K562 (cell line): ENCODE measurements at regions not wholly inside any gene's neighbourhood (a gene's known extent, or its start where the extent isn't known, plus 50 kb on each side); places are given as distances from the start of the nearest gene placed in this dataset.

ENCODE experiments used
- ATAC-seq: fragments of 200-7000 bp; cut with Tn5 transposase; 3 replicates; pipeline ENCODE4 v1.9.1; 2020; ENCODE audit warnings: moderate library complexity
- BruUV-seq: library from RNA; stranded (reverse); fragments of 400-500 nt; replicated peaks from 2 replicates; lab custom pipeline; 2021; lab: Mats Ljungman, UMichigan
- CTCF ChIA-PET: fragments of 300-600 bp; formaldehyde crosslinking; extraction: SDS; loops from one replicate; lab custom pipeline; 2021; ENCODE audit warnings: low intra/inter-chr PET ratio; lab: Yijun Ruan, JAX
- POLR2A ChIA-PET: fragments of 300-600, 350-650 bp; sonication (Branson Sonifier 250); formaldehyde crosslinking; extraction: SDS; loops from one replicate; lab custom pipeline; 2021; ENCODE audit warnings: antibody characterized with exemption, inconsistent platforms; lab: Yijun Ruan, JAX
- DNase-seq, 4 experiments: peaks; one replicate each; pipeline versions ENCODE4 v3.0.0 to v3.0.0-alpha.2; 2011 to 2018; ENCODE audit warnings: low spot score in 3 of 4, mixed read lengths in 3 of 4; ENCODE audit errors: extremely low read depth in 1 of 4
- FAIRE-seq: peaks from 2 replicates; lab custom pipeline; 2011; peaks lifted over from hg19 to GRCh38; lab: Jason Lieb, UNC
- H2AFZ ChIP-seq: 2 replicates; pipeline ENCODE4 v1.6.0; 2011; ENCODE audit warnings: low read depth, low read length, control low read depth, inconsistent platforms
- H3K27ac ChIP-seq: fragments of 200-600 bp; 3 replicates; pipeline ENCODE4 v1.8.0; 2011; ENCODE audit warnings: low read depth, mild to moderate bottlenecking, control low read depth, inconsistent platforms, low read length, moderate library complexity, mixed read lengths; ENCODE audit errors: extremely low read depth
- H3K27me3 ChIP-seq, 2 experiments: fragments of 300-600 bp in 1 of 2; 2 replicates in 1 of 2; 3 replicates in 1 of 2; pipeline versions ENCODE4 v1.6.0 to v1.8.0; 2011; ENCODE audit warnings: inconsistent platforms in 2 of 2, low read length in 2 of 2, mild to moderate bottlenecking in 1 of 2, mixed read lengths in 1 of 2, moderate library complexity in 1 of 2; ENCODE audit not compliant: control insufficient read depth in 2 of 2, insufficient read depth in 2 of 2
- H3K36me3 ChIP-seq: fragments of 300-600 bp; 3 replicates; pipeline ENCODE4 v1.8.0; 2011; ENCODE audit warnings: mild to moderate bottlenecking, low read length, inconsistent platforms; ENCODE audit not compliant: control insufficient read depth, insufficient read depth
- H3K4me1 ChIP-seq, 2 experiments: fragments of 200-600 bp in 1 of 2; replicated peaks in 1 of 2; 2 replicates in 1 of 2; 3 replicates in 1 of 2; pipeline versions ENCODE4 v1.5.1 to v1.8.0; 2011; ENCODE audit warnings: inconsistent platforms in 2 of 2, low read length in 2 of 2, mild to moderate bottlenecking in 1 of 2, mixed read lengths in 1 of 2, moderate library complexity in 1 of 2; ENCODE audit not compliant: control insufficient read depth in 2 of 2, insufficient read depth in 2 of 2
- H3K4me2 ChIP-seq: 2 replicates; pipeline ENCODE4 v1.6.1; 2011; ENCODE audit warnings: low read length, control low read depth, inconsistent platforms, mixed read lengths; ENCODE audit not compliant: insufficient read depth
- H3K4me3 ChIP-seq: fragments of 200-600 bp; sonication (generic), shearing (Covaris generic); 2 replicates; pipeline ENCODE4 v1.5.1; 2016; ENCODE audit warnings: control low read depth, inconsistent platforms
- H3K79me2 ChIP-seq: fragments of 200-600 bp; 3 replicates; pipeline ENCODE4 v1.8.0; 2011; ENCODE audit warnings: low read length, inconsistent platforms; ENCODE audit not compliant: control insufficient read depth, insufficient read depth
- H3K9ac ChIP-seq, 2 experiments: 2 replicates each; pipeline versions ENCODE4 v1.6.0 to v1.6.1; 2011; ENCODE audit warnings: low read depth in 2 of 2, low read length in 2 of 2, control low read depth in 1 of 2, inconsistent platforms in 1 of 2, mild to moderate bottlenecking in 1 of 2, mixed read lengths in 1 of 2; ENCODE audit not compliant: insufficient read depth in 1 of 2
- H3K9me1 ChIP-seq: one replicate; pipeline ENCODE4 v1.6.0; 2011; ENCODE audit warnings: inconsistent platforms, mild to moderate bottlenecking, low read length, moderate library complexity; ENCODE audit not compliant: control insufficient read depth, insufficient read depth
- H3K9me3 ChIP-seq: replicated peaks from 2 replicates; pipeline ENCODE4 v1.5.1; 2011; ENCODE audit warnings: low read depth, low read length, inconsistent platforms; ENCODE audit not compliant: control insufficient read depth, insufficient read depth
- H4K20me1 ChIP-seq: replicated peaks from 2 replicates; pipeline ENCODE4 v1.6.1; 2011; ENCODE audit warnings: low read length, inconsistent platforms, mixed read lengths; ENCODE audit not compliant: control insufficient read depth, insufficient read depth
- CTBP1 ChIP-seq: fragments of 450-650 bp; IDR thresholded peaks from 2 replicates; pipeline ENCODE4 v1.6.1; 2016; ENCODE audit warnings: borderline replicate concordance
- DACH1 ChIP-seq: fragments of 450-650 bp; IDR thresholded peaks from 2 replicates; pipeline ENCODE4 v1.6.1; 2018; ENCODE audit not compliant: partially characterized antibody
- E2F3 ChIP-seq: fragments of 250-450 bp; sonication (Bioruptor Pico); IDR thresholded peaks from 2 replicates; pipeline ENCODE4 v1.4.0; 2020; ENCODE audit warnings: mild to moderate bottlenecking
- EP300 ChIP-seq: IDR thresholded peaks from 2 replicates; pipeline ENCODE4 v1.6.1; 2012; ENCODE audit warnings: low read length, improper control_type of control experiment
- IFI16 ChIP-seq: fragments of 250-450 bp; sonication (Bioruptor Pico); IDR thresholded peaks from 2 replicates; pipeline ENCODE4 v2.1.2; 2022; ENCODE audit warnings: mild to moderate bottlenecking, inconsistent platforms
- MEIS2 ChIP-seq: fragments of 450-650 bp; IDR thresholded peaks from 2 replicates; pipeline ENCODE4 v1.6.1; 2014; ENCODE audit warnings: mild to moderate bottlenecking; ENCODE audit not compliant: partially characterized antibody
- MXI1 ChIP-seq: IDR thresholded peaks from 2 replicates; pipeline ENCODE4 v1.6.1; 2011; ENCODE audit warnings: low read depth, mild to moderate bottlenecking, improper control_type of control experiment, low read length
- NR2F6 ChIP-seq: fragments of 450-650 bp; formaldehyde crosslinking; IDR thresholded peaks from 2 replicates; pipeline ENCODE4 v1.4.0; 2020; ENCODE audit warnings: mild to moderate bottlenecking
- TRIM28 ChIP-seq: fragments of 450-650 bp; IDR thresholded peaks from 2 replicates; pipeline ENCODE4 v1.6.1; 2017
- YY1 ChIP-seq, 3 experiments: IDR thresholded peaks; 2 replicates each; pipeline ENCODE4 v1.6.1; 2011; ENCODE audit warnings: low read length in 2 of 3, mild to moderate bottlenecking in 2 of 3, moderate library complexity in 2 of 3, borderline replicate concordance in 1 of 3, control low read depth in 1 of 3, low read depth in 1 of 3; ENCODE audit not compliant: insufficient read depth in 3 of 3, insufficient replicate concordance in 2 of 3, control insufficient read depth in 1 of 3, insufficient read length in 1 of 3; ENCODE audit errors: extremely low read depth in 1 of 3
- ZSCAN32 ChIP-seq: fragments of 450-650 bp; formaldehyde crosslinking; IDR thresholded peaks from 2 replicates; pipeline ENCODE4 v1.4.0; 2020; ENCODE audit warnings: mild to moderate bottlenecking, moderate library complexity
- WGBS: fragments of 100-300 bp; shearing (Covaris generic); methylation state at CpG from one replicate; pipeline ENCODE4 v1.1.6; 2016; ENCODE audit warnings: low coverage, mixed read lengths; ENCODE audit not compliant: insufficient coverage; ENCODE audit errors: missing lambda C conversion rate; 5-methylcytosine and 5-hydroxymethylcytosine counted together
- in situ Hi-C: fragments of 300-500 bp; cut with MboI; formaldehyde crosslinking; loops from 4 replicates; pipeline ENCODE4 v1.15.0; 2018; ENCODE audit warnings: inconsistent platforms, mixed read lengths
- intact Hi-C: fragments of 100-400 bp; cut with micrococcal nuclease; formaldehyde crosslinking; loops from 2 replicates; pipeline ENCODE4 v1.14.2; 2022
- TF ChIP-seq, protein P1 (sequence below): sonication (generic); formaldehyde crosslinking; IDR thresholded peaks from 2 replicates; pipeline ENCODE4 v1.9.0; 2022; ENCODE audit warnings: mild to moderate bottlenecking, missing genetic modification reagents
- TF ChIP-seq, protein P2 (sequence below): fragments of 250-450 bp; sonication (Bioruptor Pico); IDR thresholded peaks from 2 replicates; pipeline ENCODE4 v1.4.0; 2020
- TF ChIP-seq, protein P3 (sequence below): fragments of 200-400 bp; formaldehyde crosslinking; IDR thresholded peaks from 2 replicates; pipeline ENCODE4 v1.6.1; 2017; ENCODE audit warnings: mild to moderate bottlenecking, low read depth, low read length, moderate library complexity
- TF ChIP-seq, protein P4 (sequence below), 2 experiments: fragments of 450-650 bp; conservative IDR thresholded peaks; 2 replicates each; pipeline ENCODE4 v1.6.1; 2017; ENCODE audit warnings: mild to moderate bottlenecking in 2 of 2, moderate library complexity in 2 of 2
- TF ChIP-seq, protein P5 (sequence below): fragments of 250-450 bp; sonication (Bioruptor Pico); IDR thresholded peaks from 2 replicates; pipeline ENCODE4 v1.6.1; 2021; ENCODE audit warnings: mild to moderate bottlenecking

DNA sequence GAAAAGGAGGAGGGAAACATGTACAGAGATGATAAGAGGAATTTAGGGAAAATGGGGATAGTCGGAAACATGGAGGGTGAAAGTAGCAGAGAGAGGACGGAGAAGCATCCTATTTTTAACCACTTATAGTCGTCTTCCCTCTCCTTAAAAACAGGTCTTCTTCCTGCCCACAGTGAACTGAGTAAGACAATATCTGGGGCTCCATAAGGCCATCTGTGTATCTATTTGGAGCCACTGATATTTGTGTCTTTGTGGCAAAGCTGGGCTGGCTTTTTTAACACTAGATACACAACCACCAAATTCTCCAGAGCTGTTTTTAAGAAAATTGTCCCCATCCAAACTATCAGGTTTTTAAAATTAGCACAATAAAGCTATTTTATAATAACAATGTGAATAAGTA is 109.5 kb upstream of the RAP1B start:
- FAIRE-seq, result no peak
- CTCF ChIA-PET, result no interaction called here
- no TSS peak for BruUV-seq

More for the DNA sequence above, 109.5 kb upstream of the RAP1B start:
- POLR2A ChIA-PET, result interaction anchor here (0.5 to 0.7 kb wide), 2 partner anchors 16 to 773 kb away, joined by 3 read pairs; no protein-coding TSS in a partner anchor
- Histone ChIP-seq H3K9me3 (no peaks in the 10 kb centered on the region), H2AFZ (no peak overlapping the region), H4K20me1 (no peaks in the 10 kb centered on the region), H3K9ac (no peak overlapping the region), H3K36me3 (no peaks in the 10 kb centered on the region), H3K4me1 (peaks cover 0 to 8% of the 10 kb centered on the region in 2 experiments; a peak in 3 of 5 replicates), H3K79me2 (no peaks in the 10 kb centered on the region), H3K27me3 (peaks cover 15 to 25% of the 10 kb centered on the region in 2 experiments; a peak in 4 of 5 replicates), H3K27ac (no peak overlapping the region), H3K4me3 (no peak overlapping the region), H3K9me1 (no peaks in the 10 kb centered on the region), H3K4me2 (no peak overlapping the region)
- in situ Hi-C loops, result no loop called here
- 5% methylated on average over 3 of the region's 3 CpGs for WGBS
- TF ChIP-seq, protein P1, sequence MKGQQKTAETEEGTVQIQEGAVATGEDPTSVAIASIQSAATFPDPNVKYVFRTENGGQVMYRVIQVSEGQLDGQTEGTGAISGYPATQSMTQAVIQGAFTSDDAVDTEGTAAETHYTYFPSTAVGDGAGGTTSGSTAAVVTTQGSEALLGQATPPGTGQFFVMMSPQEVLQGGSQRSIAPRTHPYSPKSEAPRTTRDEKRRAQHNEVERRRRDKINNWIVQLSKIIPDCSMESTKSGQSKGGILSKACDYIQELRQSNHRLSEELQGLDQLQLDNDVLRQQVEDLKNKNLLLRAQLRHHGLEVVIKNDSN (CRISPR knock-in tag), result no peak
- TF ChIP-seq MXI1 (no peak), ZSCAN32 (CRISPR knock-in tag) (no peak), DACH1 (no peak), TRIM28 (no peak), CTBP1 (no peak), MEIS2 (no peak), YY1 (IDR thresholded peaks at IDR 0.05; ENCODE audit: borderline replicate concordance in 1 of 3, control insufficient read depth in 1 of 3, extremely low read depth in 1 of 3, insufficient read depth in 3 of 3, insufficient read length in 1 of 3, insufficient replicate concordance in 2 of 3, low read depth in 1 of 3, low read length in 2 of 3) (no peak), E2F3 (no peak), NR2F6 (no peak), EP300 (no peak), IFI16 (CRISPR knock-in tag) (no peak)
- TF ChIP-seq, protein P2, sequence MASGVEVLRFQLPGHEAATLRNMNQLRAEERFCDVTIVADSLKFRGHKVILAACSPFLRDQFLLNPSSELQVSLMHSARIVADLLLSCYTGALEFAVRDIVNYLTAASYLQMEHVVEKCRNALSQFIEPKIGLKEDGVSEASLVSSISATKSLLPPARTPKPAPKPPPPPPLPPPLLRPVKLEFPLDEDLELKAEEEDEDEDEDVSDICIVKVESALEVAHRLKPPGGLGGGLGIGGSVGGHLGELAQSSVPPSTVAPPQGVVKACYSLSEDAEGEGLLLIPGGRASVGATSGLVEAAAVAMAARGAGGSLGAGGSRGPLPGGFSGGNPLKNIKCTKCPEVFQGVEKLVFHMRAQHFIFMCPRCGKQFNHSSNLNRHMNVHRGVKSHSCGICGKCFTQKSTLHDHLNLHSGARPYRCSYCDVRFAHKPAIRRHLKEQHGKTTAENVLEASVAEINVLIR, result no peak
- TF ChIP-seq, protein P3, sequence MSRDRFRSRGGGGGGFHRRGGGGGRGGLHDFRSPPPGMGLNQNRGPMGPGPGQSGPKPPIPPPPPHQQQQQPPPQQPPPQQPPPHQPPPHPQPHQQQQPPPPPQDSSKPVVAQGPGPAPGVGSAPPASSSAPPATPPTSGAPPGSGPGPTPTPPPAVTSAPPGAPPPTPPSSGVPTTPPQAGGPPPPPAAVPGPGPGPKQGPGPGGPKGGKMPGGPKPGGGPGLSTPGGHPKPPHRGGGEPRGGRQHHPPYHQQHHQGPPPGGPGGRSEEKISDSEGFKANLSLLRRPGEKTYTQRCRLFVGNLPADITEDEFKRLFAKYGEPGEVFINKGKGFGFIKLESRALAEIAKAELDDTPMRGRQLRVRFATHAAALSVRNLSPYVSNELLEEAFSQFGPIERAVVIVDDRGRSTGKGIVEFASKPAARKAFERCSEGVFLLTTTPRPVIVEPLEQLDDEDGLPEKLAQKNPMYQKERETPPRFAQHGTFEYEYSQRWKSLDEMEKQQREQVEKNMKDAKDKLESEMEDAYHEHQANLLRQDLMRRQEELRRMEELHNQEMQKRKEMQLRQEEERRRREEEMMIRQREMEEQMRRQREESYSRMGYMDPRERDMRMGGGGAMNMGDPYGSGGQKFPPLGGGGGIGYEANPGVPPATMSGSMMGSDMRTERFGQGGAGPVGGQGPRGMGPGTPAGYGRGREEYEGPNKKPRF, result no peak
- TF ChIP-seq, protein P4, sequence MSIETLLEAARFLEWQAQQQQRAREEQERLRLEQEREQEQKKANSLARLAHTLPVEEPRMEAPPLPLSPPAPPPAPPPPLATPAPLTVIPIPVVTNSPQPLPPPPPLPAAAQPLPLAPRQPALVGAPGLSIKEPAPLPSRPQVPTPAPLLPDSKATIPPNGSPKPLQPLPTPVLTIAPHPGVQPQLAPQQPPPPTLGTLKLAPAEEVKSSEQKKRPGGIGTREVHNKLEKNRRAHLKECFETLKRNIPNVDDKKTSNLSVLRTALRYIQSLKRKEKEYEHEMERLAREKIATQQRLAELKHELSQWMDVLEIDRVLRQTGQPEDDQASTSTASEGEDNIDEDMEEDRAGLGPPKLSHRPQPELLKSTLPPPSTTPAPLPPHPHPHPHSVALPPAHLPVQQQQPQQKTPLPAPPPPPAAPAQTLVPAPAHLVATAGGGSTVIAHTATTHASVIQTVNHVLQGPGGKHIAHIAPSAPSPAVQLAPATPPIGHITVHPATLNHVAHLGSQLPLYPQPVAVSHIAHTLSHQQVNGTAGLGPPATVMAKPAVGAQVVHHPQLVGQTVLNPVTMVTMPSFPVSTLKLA (conservative IDR thresholded peaks at IDR 0.05), result no peak
- TF ChIP-seq, protein P5, sequence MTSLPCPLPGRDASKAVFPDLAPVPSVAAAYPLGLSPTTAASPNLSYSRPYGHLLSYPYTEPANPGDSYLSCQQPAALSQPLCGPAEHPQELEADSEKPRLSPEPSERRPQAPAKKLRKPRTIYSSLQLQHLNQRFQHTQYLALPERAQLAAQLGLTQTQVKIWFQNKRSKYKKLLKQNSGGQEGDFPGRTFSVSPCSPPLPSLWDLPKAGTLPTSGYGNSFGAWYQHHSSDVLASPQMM (CRISPR knock-in tag), result no peak
- intact Hi-C loops, result no loop called here
- no peak for DNase-seq
- no peak for ATAC-seq
